Adrenal gland (tissue), 9 donors: ENCODE measurements at regions not wholly inside any gene's neighbourhood (a gene's known extent, or its start where the extent isn't known, plus 50 kb on each side); places are given as distances from the start of the nearest gene placed in this dataset.

Source experiments
- DNase-seq, 7 donors: peaks; one replicate each; pipeline ENCODE4 v3.0.0-alpha.2; 2019 to 2020
- H3K27ac ChIP-seq, 5 donors: fragments of 200-600 bp; sonication (generic) in 4 of 5; 1 replicate in 3 of 5; 2 replicates in 2 of 5; pipeline versions ENCODE4 v1.5.1 to v1.8.0; 2016 to 2020; ENCODE audit warnings: mild to moderate bottlenecking in 1 of 5
- H3K27me3 ChIP-seq: fragments of 200-600 bp; 2 replicates; pipeline ENCODE4 v1.8.0; 2021
- H3K36me3 ChIP-seq, 2 donors: fragments of 200-600 bp; replicated peaks in 1 of 2; 1 replicate in 1 of 2; 2 replicates in 1 of 2; pipeline versions ENCODE4 v1.5.1 to v1.8.0; 2018 to 2022
- H3K4me1 ChIP-seq, 2 donors: fragments of 200-600 bp; replicated peaks in 1 of 2; 1 replicate in 1 of 2; 2 replicates in 1 of 2; pipeline versions ENCODE4 v1.5.1 to v1.8.0; 2018 to 2021
- H3K4me3 ChIP-seq, 4 donors: fragments of 200-600 bp; sonication (generic) in 3 of 4; one replicate each; pipeline ENCODE4 v1.5.1; 2016 to 2018
- H3K9me3 ChIP-seq, 3 donors: fragments of 200-600 bp; sonication (generic) in 1 of 3; replicated peaks in 1 of 3; 1 replicate in 2 of 3; 2 replicates in 1 of 3; pipeline versions ENCODE4 v1.5.1 to v1.8.0; 2016 to 2021
- POLR2A ChIP-seq, 2 donors: fragments of 450-650 bp; IDR thresholded peaks; one replicate each; pipeline ENCODE4 v1.6.1; 2017; ENCODE audit warnings: antibody characterized with exemption in 2 of 2, mild to moderate bottlenecking in 2 of 2, moderate library complexity in 1 of 2
- WGBS, 4 donors: extraction: QIAGEN DNeasy Blood & Tissue Kit in 2 of 4; methylation state at CpG; one replicate each; pipeline versions ENCODE4 v1.1.5 to v1.1.7; 2013 to 2017; 5-methylcytosine and 5-hydroxymethylcytosine counted together
- intact Hi-C, 2 donors: fragments of 100-400 bp; cut with DNase I; formaldehyde crosslinking; loops; one replicate each; pipeline versions ENCODE4 v1.14.1 to v1.15.0; 2022 to 2023
- TF ChIP-seq, protein P1 (sequence below), 6 experiments: fragments of 450-650 bp in 4 of 6; fragments of 200-600 bp in 2 of 6; sonication (generic) in 1 of 6; IDR thresholded peaks; 1 replicate in 5 of 6; 2 replicates in 1 of 6; pipeline versions ENCODE4 v1.5.1 to v1.8.0; 2016 to 2021; ENCODE audit warnings: antibody characterized with exemption in 6 of 6, mild to moderate bottlenecking in 2 of 6, moderate library complexity in 1 of 6
- donor health status: healthy with polysubstance abuse.
- donor health status: Bipolar disorder and iron deficiency.
- donor health status: DM: yes; HTN: yes; CAD: no.
- donor health status: DM: no; HTN: no; CAD: no.
- donor health status: DM: no; HTN: no; CAD: no.

DNA sequence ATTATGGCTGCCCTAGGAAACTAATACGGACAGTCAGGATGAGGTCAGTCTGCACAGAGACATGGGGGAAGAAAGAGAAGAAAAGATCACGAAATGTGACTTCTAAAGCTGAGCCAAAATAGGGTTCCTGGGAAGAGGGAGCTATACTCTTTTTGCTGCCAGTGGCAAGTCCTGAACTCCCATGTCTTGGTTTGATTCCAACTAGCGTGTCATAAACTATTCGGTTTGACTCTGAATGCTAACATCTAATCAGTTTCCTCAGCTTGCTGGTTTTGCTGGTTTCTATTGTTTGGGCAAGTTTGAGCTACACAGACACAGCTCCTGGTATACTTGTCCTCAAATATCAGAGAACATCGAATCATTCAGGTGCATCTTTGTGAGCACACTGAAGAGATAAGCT is 80.5 kb upstream of the CYP1B1 start:
- no peak for TF ChIP-seq POLR2A (IDR thresholded peaks at IDR 0.05)
- Histone ChIP-seq H3K9me3 (no peaks in the 10 kb centered on the region), H3K27me3 (no peaks in the 10 kb centered on the region), H3K4me3 (no peak overlapping the region), H3K36me3 (no peaks in the 10 kb centered on the region), H3K4me1 (peaks cover 6% of the 10 kb centered on the region in 2 donors), H3K27ac (peak overlapping the region in 1 of 5 donors; percentile 42)
- DNase-seq: no peak
- intact Hi-C loops: no loop called here
- WGBS, 4 donors: 51 to 65% (median 59%) methylated on average over 5 of the region's 5 CpGs

DNA sequence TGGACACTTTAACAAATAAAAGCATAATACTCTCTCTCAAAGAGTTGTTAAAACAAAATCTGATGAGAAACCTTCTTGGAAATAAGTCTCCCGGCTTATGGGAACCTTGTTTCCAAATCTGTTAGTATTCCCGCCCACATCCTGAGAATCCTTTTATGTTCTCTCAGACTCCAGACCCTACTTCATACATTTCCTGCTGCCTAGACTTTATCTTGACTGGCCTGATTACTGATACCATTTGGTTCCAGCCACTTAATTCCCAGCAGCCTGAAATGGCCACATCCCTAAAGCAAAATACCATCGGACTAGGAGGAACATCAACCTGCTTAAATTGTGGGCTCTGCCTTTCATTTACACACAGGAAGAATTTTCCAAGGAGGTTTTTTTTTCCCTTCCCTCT is 79.1 kb upstream of the CYP1B1 start:
- WGBS, 4 donors: 66 to 82% (median 76%) methylated on average over 3 of the region's 3 CpGs

DNA sequence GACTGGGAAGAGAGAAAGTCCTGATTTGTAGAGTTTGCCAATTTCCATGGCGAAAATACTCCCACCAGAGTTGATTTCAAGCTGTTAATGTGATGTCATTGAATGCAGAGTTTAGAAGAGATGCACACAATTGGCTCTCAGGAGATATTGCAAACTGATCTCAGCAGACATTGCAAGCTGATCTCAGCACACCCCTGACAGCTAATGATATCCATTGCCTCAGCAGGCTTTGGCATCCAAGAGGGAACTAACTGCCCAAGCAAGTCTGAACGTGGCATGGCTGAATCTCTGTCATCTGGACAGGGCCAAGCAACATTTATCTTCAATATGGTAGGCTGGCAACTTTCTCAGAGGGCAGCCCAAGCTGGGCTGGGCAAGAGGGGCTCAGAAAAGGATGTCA is 78.4 kb upstream of the CYP1B1 start:
- intact Hi-C loops: no loop called here
- H3K9me3 ChIP-seq: no peaks in the 10 kb centered on the region
- 44 to 88% (median 76%) methylated on average over 1 to 2 of the region's 2 CpGs for WGBS, 4 donors

More for the DNA sequence above, 79.1 kb upstream of the CYP1B1 start:
- Histone ChIP-seq H3K27me3 (no peaks in the 10 kb centered on the region), H3K4me1 (peaks cover 6% of the 10 kb centered on the region in 2 donors), H3K36me3 (no peaks in the 10 kb centered on the region), H3K9me3 (no peaks in the 10 kb centered on the region), H3K4me3 (no peak overlapping the region), H3K27ac (peak overlapping the region in 1 of 5 donors; percentile 5)
- intact Hi-C loops: no loop called here
- no peak for DNase-seq
- TF ChIP-seq, protein P1, sequence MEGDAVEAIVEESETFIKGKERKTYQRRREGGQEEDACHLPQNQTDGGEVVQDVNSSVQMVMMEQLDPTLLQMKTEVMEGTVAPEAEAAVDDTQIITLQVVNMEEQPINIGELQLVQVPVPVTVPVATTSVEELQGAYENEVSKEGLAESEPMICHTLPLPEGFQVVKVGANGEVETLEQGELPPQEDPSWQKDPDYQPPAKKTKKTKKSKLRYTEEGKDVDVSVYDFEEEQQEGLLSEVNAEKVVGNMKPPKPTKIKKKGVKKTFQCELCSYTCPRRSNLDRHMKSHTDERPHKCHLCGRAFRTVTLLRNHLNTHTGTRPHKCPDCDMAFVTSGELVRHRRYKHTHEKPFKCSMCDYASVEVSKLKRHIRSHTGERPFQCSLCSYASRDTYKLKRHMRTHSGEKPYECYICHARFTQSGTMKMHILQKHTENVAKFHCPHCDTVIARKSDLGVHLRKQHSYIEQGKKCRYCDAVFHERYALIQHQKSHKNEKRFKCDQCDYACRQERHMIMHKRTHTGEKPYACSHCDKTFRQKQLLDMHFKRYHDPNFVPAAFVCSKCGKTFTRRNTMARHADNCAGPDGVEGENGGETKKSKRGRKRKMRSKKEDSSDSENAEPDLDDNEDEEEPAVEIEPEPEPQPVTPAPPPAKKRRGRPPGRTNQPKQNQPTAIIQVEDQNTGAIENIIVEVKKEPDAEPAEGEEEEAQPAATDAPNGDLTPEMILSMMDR (IDR thresholded peaks at IDR 0.05): no peak
- no peak for TF ChIP-seq POLR2A (IDR thresholded peaks at IDR 0.05)

DNA sequence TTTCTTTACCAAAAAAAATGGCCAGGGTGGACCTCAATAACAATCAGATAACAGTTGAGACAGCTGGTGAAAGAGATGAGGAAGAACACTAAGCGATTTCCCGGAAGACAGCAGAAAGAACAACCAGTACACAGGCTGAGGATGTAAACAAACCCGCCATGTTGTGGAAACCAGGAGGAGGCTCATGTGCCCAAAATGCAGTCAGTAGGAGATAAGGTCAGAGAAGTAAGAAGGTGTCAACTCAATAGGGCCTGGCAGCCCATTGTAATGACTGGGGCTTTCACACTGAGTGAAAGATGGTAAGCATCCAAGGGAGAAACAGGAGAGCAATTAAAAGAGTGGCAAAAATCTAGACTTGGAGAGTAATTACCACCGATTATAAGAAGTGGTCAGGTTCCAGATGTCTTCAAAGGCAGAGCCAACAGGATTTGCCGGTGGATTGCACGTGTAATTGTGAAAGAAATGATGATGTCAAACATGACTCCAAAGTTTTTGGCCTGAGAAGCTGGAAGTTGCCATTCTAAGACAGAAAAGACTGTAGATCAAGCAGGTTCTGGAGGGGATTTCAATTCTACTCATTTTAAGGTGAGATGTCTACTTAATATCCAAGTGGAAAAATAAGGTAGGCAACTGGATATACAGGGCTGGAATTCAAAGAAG is 77.7 kb upstream of the CYP1B1 start:
- H3K27me3 ChIP-seq: no peaks in the 10 kb centered on the region
- H3K27ac ChIP-seq: no peak overlapping the region
- H3K9me3 ChIP-seq: no peaks in the 10 kb centered on the region
- intact Hi-C loops: no loop called here
- DNase-seq: no peak
- H3K4me3 ChIP-seq: no peak overlapping the region
- H3K36me3 ChIP-seq: no peaks in the 10 kb centered on the region
- H3K4me1 ChIP-seq: peaks cover 4 to 5% of the 10 kb centered on the region in 2 donors
- TF ChIP-seq POLR2A (IDR thresholded peaks at IDR 0.05): no peak
- TF ChIP-seq, protein P1 (IDR thresholded peaks at IDR 0.05): no peak
- WGBS, 4 donors: 83 to 91% (median 89%) methylated on average over 6 of the region's 6 CpGs

More for the DNA sequence above, 78.4 kb upstream of the CYP1B1 start:
- no peaks in the 10 kb centered on the region for H3K36me3 ChIP-seq
- H3K27me3 ChIP-seq: no peaks in the 10 kb centered on the region
- DNase-seq: no peak
- H3K27ac ChIP-seq: peak overlapping the region in 1 of 5 donors; percentile 5
- peaks cover 4 to 6% of the 10 kb centered on the region in 2 donors for H3K4me1 ChIP-seq
- TF ChIP-seq, protein P1 (IDR thresholded peaks at IDR 0.05): no peak
- TF ChIP-seq POLR2A (IDR thresholded peaks at IDR 0.05): no peak
- no peak overlapping the region for H3K4me3 ChIP-seq

DNA sequence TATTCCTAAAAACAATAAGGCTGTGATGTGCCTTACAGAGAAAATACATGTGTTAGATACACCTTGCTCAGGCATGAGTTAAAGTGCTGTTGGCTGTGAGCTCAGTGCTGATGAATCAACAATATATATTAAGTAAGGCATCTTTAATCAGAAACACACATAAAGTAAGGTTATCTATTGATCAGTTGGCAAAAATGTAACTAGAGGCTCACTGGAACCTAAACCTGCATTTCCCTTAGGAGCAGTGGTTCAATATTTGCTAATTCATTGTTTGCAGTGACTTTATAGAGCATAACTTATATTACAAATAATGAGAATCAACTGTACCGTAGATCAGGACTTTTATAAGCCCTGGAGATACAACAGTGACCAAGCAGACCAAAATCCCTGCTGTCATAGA is 77.0 kb upstream of the CYP1B1 start:
- intact Hi-C loops: no loop called here
- Histone ChIP-seq H3K36me3 (no peaks in the 10 kb centered on the region), H3K4me1 (peaks cover 8 to 12% of the 10 kb centered on the region in 2 donors), H3K4me3 (no peak overlapping the region), H3K9me3 (no peaks in the 10 kb centered on the region), H3K27me3 (no peaks in the 10 kb centered on the region), H3K27ac (no peak overlapping the region)
- 86 to 96% (median 90%) methylated on average over 1 of the region's 1 CpG for whole genome bisulfite sequencing, 4 donors
- no peak for DNase-seq
- TF ChIP-seq POLR2A (IDR thresholded peaks at IDR 0.05): no peak
- TF ChIP-seq, protein P1 (IDR thresholded peaks at IDR 0.05): no peak
